ENCODE measurements at regions not wholly inside any gene's neighbourhood (a gene's known extent, or its start where the extent isn't known, plus 50 kb on each side); places are given as distances from the start of the nearest gene placed in this dataset.

GRCh38 chr1:53378061-53378460 is 50.2 kb upstream of the LRP8 start:
- no peaks in the 10 kb centered on the region for H3K9me3 ChIP-seq
- no peak overlapping the region for H3K27ac ChIP-seq
- no peak for TF ChIP-seq POLR2A (IDR thresholded peaks at IDR 0.05)
- TF ChIP-seq EP300 (IDR thresholded peaks at IDR 0.05) = no peak
- TF ChIP-seq, protein P1, sequence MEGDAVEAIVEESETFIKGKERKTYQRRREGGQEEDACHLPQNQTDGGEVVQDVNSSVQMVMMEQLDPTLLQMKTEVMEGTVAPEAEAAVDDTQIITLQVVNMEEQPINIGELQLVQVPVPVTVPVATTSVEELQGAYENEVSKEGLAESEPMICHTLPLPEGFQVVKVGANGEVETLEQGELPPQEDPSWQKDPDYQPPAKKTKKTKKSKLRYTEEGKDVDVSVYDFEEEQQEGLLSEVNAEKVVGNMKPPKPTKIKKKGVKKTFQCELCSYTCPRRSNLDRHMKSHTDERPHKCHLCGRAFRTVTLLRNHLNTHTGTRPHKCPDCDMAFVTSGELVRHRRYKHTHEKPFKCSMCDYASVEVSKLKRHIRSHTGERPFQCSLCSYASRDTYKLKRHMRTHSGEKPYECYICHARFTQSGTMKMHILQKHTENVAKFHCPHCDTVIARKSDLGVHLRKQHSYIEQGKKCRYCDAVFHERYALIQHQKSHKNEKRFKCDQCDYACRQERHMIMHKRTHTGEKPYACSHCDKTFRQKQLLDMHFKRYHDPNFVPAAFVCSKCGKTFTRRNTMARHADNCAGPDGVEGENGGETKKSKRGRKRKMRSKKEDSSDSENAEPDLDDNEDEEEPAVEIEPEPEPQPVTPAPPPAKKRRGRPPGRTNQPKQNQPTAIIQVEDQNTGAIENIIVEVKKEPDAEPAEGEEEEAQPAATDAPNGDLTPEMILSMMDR (IDR thresholded peaks at IDR 0.05) = no peak
- H3K36me3 ChIP-seq = no peaks in the 10 kb centered on the region
- H3K4me1 ChIP-seq (ENCODE audit: insufficient read depth) = no peaks in the 10 kb centered on the region
- H3K4me3 ChIP-seq = no peak overlapping the region
- 89 to 91% (median 91%) methylated on average over 5 of the region's 5 CpGs for WGBS, 3 donors
- H3K27me3 ChIP-seq = no peaks in the 10 kb centered on the region
- intact Hi-C loops (cut with DNase I) = loop anchor here in 1 of 4 donors (5.0 kb wide), 1 partner anchor 1454 kb away; no protein-coding TSS in a partner anchor
- peak in 1 of 5 donors; percentile 6 for DNase-seq

GRCh38 chr1:53378932-53379661 is 51.2 kb upstream of the LRP8 start:
- WGBS, 3 donors = 92 to 97% (median 95%) methylated on average over 11 of the region's 11 CpGs
- TF ChIP-seq EP300 (IDR thresholded peaks at IDR 0.05) (no peak), POLR2A (IDR thresholded peaks at IDR 0.05) (no peak)
- TF ChIP-seq, protein P1 (IDR thresholded peaks at IDR 0.05) = no peak
- Histone ChIP-seq H3K4me1 (ENCODE audit: insufficient read depth) (no peaks in the 10 kb centered on the region), H3K36me3 (no peaks in the 10 kb centered on the region), H3K27ac (no peak overlapping the region), H3K4me3 (no peak overlapping the region), H3K27me3 (no peaks in the 10 kb centered on the region), H3K9me3 (no peaks in the 10 kb centered on the region)
- peak in 1 of 5 donors; percentile 3 for DNase-seq
- intact Hi-C loops (cut with DNase I) = loop anchor here in 1 of 4 donors (5.0 kb wide), 1 partner anchor 1453 kb away; no protein-coding TSS in a partner anchor

GRCh38 chr1:53379662-53380002 is 51.8 kb upstream of the LRP8 start:
- 76 to 83% (median 83%) methylated on average over 4 of the region's 4 CpGs for WGBS, 3 donors
- H3K4me3 ChIP-seq = no peak overlapping the region
- no peak overlapping the region for H3K27ac ChIP-seq
- no peaks in the 10 kb centered on the region for H3K27me3 ChIP-seq
- no peaks in the 10 kb centered on the region for H3K9me3 ChIP-seq
- TF ChIP-seq, protein P1 (IDR thresholded peaks at IDR 0.05) = no peak
- TF ChIP-seq EP300 (IDR thresholded peaks at IDR 0.05) (no peak), POLR2A (IDR thresholded peaks at IDR 0.05) (no peak)
- DNase-seq = peak in 1 of 5 donors; percentile 7
- intact Hi-C loops (cut with DNase I) = loop anchor here in 1 of 4 donors (5.0 kb wide), 1 partner anchor 1453 kb away; no protein-coding TSS in a partner anchor
- no peaks in the 10 kb centered on the region for H3K36me3 ChIP-seq
- H3K4me1 ChIP-seq (ENCODE audit: insufficient read depth) = no peaks in the 10 kb centered on the region

DNA sequence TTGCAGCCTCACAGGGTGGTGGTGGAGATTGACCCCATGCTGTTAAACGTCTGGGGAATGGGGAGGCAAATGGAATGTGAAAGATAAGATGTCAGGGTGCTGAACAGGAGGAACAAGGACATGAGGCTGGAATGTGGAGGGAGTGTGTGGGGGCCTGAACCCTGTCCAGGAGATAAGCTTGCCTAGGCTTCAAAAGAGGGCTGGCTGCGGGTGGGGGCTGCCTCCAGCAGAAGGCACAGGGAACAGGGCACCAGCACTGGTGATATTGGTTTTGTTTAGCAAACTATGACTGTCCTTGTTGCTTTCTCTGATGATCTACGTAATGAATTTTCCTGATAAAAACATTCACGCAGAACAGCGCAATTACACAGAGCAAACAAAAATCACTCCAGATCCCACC is 52.4 kb upstream of the LRP8 start:
- Histone ChIP-seq H3K4me3 (no peak overlapping the region), H3K4me1 (ENCODE audit: insufficient read depth) (no peaks in the 10 kb centered on the region), H3K27ac (no peak overlapping the region), H3K36me3 (no peaks in the 10 kb centered on the region), H3K9me3 (no peaks in the 10 kb centered on the region), H3K27me3 (no peaks in the 10 kb centered on the region)
- intact Hi-C loops (cut with DNase I) = no loop called here
- 16 to 35% (median 20%) methylated on average over 5 of the region's 5 CpGs for WGBS, 3 donors
- no peak for DNase-seq
- TF ChIP-seq POLR2A (IDR thresholded peaks at IDR 0.05) = no peak
- TF ChIP-seq, protein P1 (IDR thresholded peaks at IDR 0.05) = no peak

All from ovary (tissue), 7 donors.